ENCODE measurements at regions not wholly inside any gene's neighbourhood (a gene's known extent, or its start where the extent isn't known, plus 50 kb on each side); places are given as distances from the start of the nearest gene placed in this dataset.

DNA sequence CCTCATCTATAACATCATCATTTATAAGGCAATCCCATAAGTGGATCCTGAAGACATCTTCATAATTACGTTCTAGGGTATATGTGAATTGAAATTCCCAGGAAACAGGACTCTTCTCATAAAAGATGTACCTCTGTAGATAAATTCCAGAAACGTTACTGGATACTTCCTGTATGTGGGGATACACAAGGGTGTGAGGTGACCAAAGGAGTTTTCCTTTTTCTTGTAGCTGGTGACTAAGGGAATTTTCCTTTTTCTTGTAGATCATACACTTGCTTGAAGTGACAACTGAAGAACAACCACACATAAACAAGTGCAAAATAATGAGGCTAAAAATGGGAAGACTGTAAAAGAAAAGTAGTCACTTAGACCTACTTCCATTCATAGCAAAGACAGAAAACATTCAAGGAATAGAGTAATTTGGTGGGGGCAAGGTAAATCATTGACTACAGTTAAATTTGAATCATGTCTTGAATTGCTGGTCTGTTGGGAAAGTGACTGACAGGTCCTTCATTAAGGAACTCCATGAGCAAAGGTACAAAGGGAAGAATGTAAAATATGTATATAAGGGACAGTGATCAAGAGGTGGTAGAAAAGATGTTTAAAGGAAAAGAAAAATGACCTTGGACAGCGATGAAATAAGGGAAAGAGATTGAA is 53.2 kb upstream of the UBE2E3 start:
- Mint-ChIP-seq H3K27me3 (ENCODE audit: insufficient read depth) (peaks cover 7% of the 10 kb centered on the region), H3K4me3 (no peak overlapping the region), H3K36me3 (ENCODE audit: low read depth) (no peaks in the 10 kb centered on the region), H3K4me1 (ENCODE audit: low read depth) (no peaks in the 10 kb centered on the region), H3K9me3 (no peaks in the 10 kb centered on the region), H3K27ac (no peak overlapping the region)
- intact Hi-C loops (cut with micrococcal nuclease): no loop called here
- no peak for DNase-seq (ENCODE audit: low spot score)

- peaks cover 6% of the 10 kb centered on the region for H3K27me3 Mint-ChIP-seq (ENCODE audit: insufficient read depth)
- no peak overlapping the region for H3K4me3 Mint-ChIP-seq
- intact Hi-C loops (cut with micrococcal nuclease): no loop called here
- no peaks in the 10 kb centered on the region for H3K36me3 Mint-ChIP-seq (ENCODE audit: low read depth)
- no peak for DNase-seq (ENCODE audit: low spot score)
- H3K27ac Mint-ChIP-seq: no peak overlapping the region
- H3K9me3 Mint-ChIP-seq: no peaks in the 10 kb centered on the region
- no peaks in the 10 kb centered on the region for H3K4me1 Mint-ChIP-seq (ENCODE audit: low read depth)
Measured at GRCh38 chr2:180925700-180926099, 54.7 kb upstream of the UBE2E3 start.

- Mint-ChIP-seq H3K4me1 (ENCODE audit: low read depth) (no peaks in the 10 kb centered on the region), H3K36me3 (ENCODE audit: low read depth) (no peaks in the 10 kb centered on the region)
- DNase-seq (ENCODE audit: low spot score): no peak
Measured at GRCh38 chr2:180924063-180924462, 56.3 kb upstream of the UBE2E3 start.

GRCh38 chr2:180910831-180911665 is 69.4 kb upstream of the UBE2E3 start:
- no peak overlapping the region for H3K4me3 Mint-ChIP-seq
- intact Hi-C loops (cut with micrococcal nuclease): no loop called here
- no peak overlapping the region for H3K27ac Mint-ChIP-seq
- H3K9me3 Mint-ChIP-seq: no peaks in the 10 kb centered on the region
- H3K4me1 Mint-ChIP-seq (ENCODE audit: low read depth): no peaks in the 10 kb centered on the region
- no peaks in the 10 kb centered on the region for H3K36me3 Mint-ChIP-seq (ENCODE audit: low read depth)
- peaks cover 3% of the 10 kb centered on the region for H3K27me3 Mint-ChIP-seq (ENCODE audit: insufficient read depth)
- DNase-seq (ENCODE audit: low spot score): no peak

More at GRCh38 chr2:180924063-180924462, 56.3 kb upstream of the UBE2E3 start:
- intact Hi-C loops (cut with micrococcal nuclease): no loop called here
- Mint-ChIP-seq H3K9me3 (no peaks in the 10 kb centered on the region), H3K27me3 (ENCODE audit: insufficient read depth) (peaks cover 6% of the 10 kb centered on the region), H3K4me3 (no peak overlapping the region), H3K27ac (no peak overlapping the region)

GRCh38 chr2:180907731-180908130 is 72.7 kb upstream of the UBE2E3 start:
- Mint-ChIP-seq H3K4me3 (no peak overlapping the region), H3K27ac (no peak overlapping the region), H3K27me3 (ENCODE audit: insufficient read depth) (peaks cover 3% of the 10 kb centered on the region), H3K9me3 (no peaks in the 10 kb centered on the region), H3K36me3 (ENCODE audit: low read depth) (no peaks in the 10 kb centered on the region), H3K4me1 (ENCODE audit: low read depth) (no peaks in the 10 kb centered on the region)
- intact Hi-C loops (cut with micrococcal nuclease): no loop called here
- DNase-seq (ENCODE audit: low spot score): no peak

- H3K4me1 Mint-ChIP-seq (ENCODE audit: low read depth): no peaks in the 10 kb centered on the region
- no peaks in the 10 kb centered on the region for H3K36me3 Mint-ChIP-seq (ENCODE audit: low read depth)
- no peak for DNase-seq (ENCODE audit: low spot score)
- H3K4me3 Mint-ChIP-seq: no peak overlapping the region
- intact Hi-C loops (cut with micrococcal nuclease): no loop called here
- H3K27ac Mint-ChIP-seq: no peak overlapping the region
- H3K27me3 Mint-ChIP-seq (ENCODE audit: insufficient read depth): peaks cover 8% of the 10 kb centered on the region
- no peaks in the 10 kb centered on the region for H3K9me3 Mint-ChIP-seq
Measured at GRCh38 chr2:180905461-180905860, 74.9 kb upstream of the UBE2E3 start.

GRCh38 chr2:180905002-180905401 is 75.4 kb upstream of the UBE2E3 start:
- Mint-ChIP-seq H3K9me3 (no peaks in the 10 kb centered on the region), H3K27me3 (ENCODE audit: insufficient read depth) (peaks cover 9% of the 10 kb centered on the region), H3K4me1 (ENCODE audit: low read depth) (no peaks in the 10 kb centered on the region), H3K4me3 (no peak overlapping the region), H3K27ac (no peak overlapping the region), H3K36me3 (ENCODE audit: low read depth) (no peaks in the 10 kb centered on the region)
- no peak for DNase-seq (ENCODE audit: low spot score)
- intact Hi-C loops (cut with micrococcal nuclease): no loop called here

- intact Hi-C loops (cut with micrococcal nuclease): no loop called here
- peaks cover 12% of the 10 kb centered on the region for H3K27me3 Mint-ChIP-seq (ENCODE audit: insufficient read depth)
- no peak for DNase-seq (ENCODE audit: low spot score)
- H3K36me3 Mint-ChIP-seq (ENCODE audit: low read depth): no peaks in the 10 kb centered on the region
- H3K4me3 Mint-ChIP-seq: no peak overlapping the region
- no peaks in the 10 kb centered on the region for H3K9me3 Mint-ChIP-seq
- H3K4me1 Mint-ChIP-seq (ENCODE audit: low read depth): no peaks in the 10 kb centered on the region
- H3K27ac Mint-ChIP-seq: no peak overlapping the region
Measured at GRCh38 chr2:180901331-180901730, 79.1 kb upstream of the UBE2E3 start.

- H3K27ac Mint-ChIP-seq: no peak overlapping the region
- H3K36me3 Mint-ChIP-seq (ENCODE audit: low read depth): no peaks in the 10 kb centered on the region
- intact Hi-C loops (cut with micrococcal nuclease): no loop called here
- H3K4me3 Mint-ChIP-seq: no peak overlapping the region
- H3K4me1 Mint-ChIP-seq (ENCODE audit: low read depth): no peaks in the 10 kb centered on the region
- DNase-seq (ENCODE audit: low spot score): no peak
- H3K27me3 Mint-ChIP-seq (ENCODE audit: insufficient read depth): peaks cover 5% of the 10 kb centered on the region
- no peaks in the 10 kb centered on the region for H3K9me3 Mint-ChIP-seq
Measured at GRCh38 chr2:180893752-180894151, 86.7 kb upstream of the UBE2E3 start.

DNA sequence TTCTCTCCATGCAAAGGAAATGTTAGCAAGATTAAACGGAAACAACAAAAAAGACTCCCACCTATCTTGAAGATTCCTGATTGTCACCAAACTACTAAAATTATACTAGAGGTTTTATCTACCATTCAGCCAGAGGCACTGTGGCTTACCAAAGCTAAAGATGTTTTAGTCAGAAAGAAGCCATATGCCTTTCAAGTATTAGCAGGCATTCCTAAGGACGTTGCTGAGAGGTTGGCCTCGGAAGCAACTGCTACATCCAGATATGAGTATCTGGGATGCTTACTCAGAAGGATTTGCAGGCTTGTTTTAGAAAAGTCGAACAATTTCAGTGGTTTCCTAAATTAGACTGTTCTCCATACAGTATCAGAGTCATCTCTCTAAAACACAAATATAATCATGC is 88.3 kb upstream of the UBE2E3 start:
- Mint-ChIP-seq H3K9me3 (no peaks in the 10 kb centered on the region), H3K4me1 (ENCODE audit: low read depth) (no peaks in the 10 kb centered on the region), H3K27ac (no peak overlapping the region), H3K27me3 (ENCODE audit: insufficient read depth) (peaks cover 5% of the 10 kb centered on the region), H3K4me3 (no peak overlapping the region), H3K36me3 (ENCODE audit: low read depth) (no peaks in the 10 kb centered on the region)
- intact Hi-C loops (cut with micrococcal nuclease): no loop called here
- DNase-seq (ENCODE audit: low spot score): no peak

DNA sequence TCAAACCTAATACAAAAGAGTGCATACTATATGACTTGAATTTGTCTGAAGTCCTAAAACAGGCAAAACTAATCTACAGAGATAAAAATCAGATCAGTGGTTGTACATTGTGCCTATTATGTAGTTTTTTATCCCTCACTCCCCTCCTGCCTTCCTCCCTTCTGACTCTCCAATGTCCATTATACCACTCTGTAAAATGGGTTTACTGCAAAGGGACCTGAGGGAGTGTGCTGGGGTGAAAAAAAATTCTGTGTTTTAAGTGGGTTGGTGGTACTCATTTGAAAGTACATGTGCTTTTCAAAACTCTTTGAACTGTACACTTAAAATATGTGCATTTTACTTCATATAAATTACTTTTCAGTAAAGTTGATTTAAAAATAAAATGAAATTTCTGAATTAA is 89.0 kb upstream of the UBE2E3 start:
- no peaks in the 10 kb centered on the region for H3K9me3 Mint-ChIP-seq

GRCh38 chr2:180890781-180891180 is 89.6 kb upstream of the UBE2E3 start:
- DNase-seq (ENCODE audit: low spot score): no peak
- Mint-ChIP-seq H3K9me3 (no peaks in the 10 kb centered on the region), H3K4me1 (ENCODE audit: low read depth) (no peaks in the 10 kb centered on the region), H3K4me3 (no peak overlapping the region), H3K36me3 (ENCODE audit: low read depth) (no peaks in the 10 kb centered on the region), H3K27ac (no peak overlapping the region), H3K27me3 (ENCODE audit: insufficient read depth) (peaks cover 2% of the 10 kb centered on the region)
- intact Hi-C loops (cut with micrococcal nuclease): no loop called here

More for the DNA sequence above, 89.0 kb upstream of the UBE2E3 start:
- Mint-ChIP-seq H3K27ac (no peak overlapping the region), H3K4me3 (no peak overlapping the region), H3K36me3 (ENCODE audit: low read depth) (no peaks in the 10 kb centered on the region), H3K27me3 (ENCODE audit: insufficient read depth) (peaks cover 2% of the 10 kb centered on the region), H3K4me1 (ENCODE audit: low read depth) (no peaks in the 10 kb centered on the region)
- intact Hi-C loops (cut with micrococcal nuclease): no loop called here
- no peak for DNase-seq (ENCODE audit: low spot score)

DNA sequence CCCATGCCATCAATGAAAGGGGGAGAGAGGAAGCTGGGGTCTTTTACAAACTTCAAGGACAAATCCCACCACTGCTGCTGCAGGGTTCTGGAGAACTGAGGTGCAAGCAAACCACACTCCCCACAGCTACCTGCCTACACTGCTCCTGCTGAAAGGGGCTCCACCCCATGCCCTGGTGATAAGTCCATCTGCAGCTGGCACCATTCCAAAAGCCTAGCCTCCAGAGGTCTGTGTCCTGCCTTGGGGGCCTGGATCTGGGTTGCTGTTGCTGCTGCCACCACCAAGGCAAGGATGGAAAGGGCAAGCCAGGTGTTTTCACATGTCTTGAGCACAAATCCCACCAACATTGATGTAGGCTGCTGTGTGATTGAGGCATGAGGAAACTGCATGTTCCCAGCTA is 97.4 kb upstream of the UBE2E3 start:
- Mint-ChIP-seq H3K4me3 (no peak overlapping the region), H3K9me3 (no peaks in the 10 kb centered on the region), H3K27ac (no peak overlapping the region), H3K27me3 (ENCODE audit: insufficient read depth) (peaks cover 2% of the 10 kb centered on the region), H3K4me1 (ENCODE audit: low read depth) (no peaks in the 10 kb centered on the region), H3K36me3 (ENCODE audit: low read depth) (no peaks in the 10 kb centered on the region)
- intact Hi-C loops (cut with micrococcal nuclease): no loop called here
- DNase-seq (ENCODE audit: low spot score): no peak

Data from activated T-helper 1 cell treated with anti-CD3 and anti-CD28 coated beads, Interleukin-12 subunit alpha, Interleukin-12 subunit beta, Interleukin-2, Interleukin-4 antibody, amounts not matched to agents 30 ng/mL and 10 ng/mL and 1 ng/mL, durations not matched to agents 14 hours and 24 hours and 36 hours (primary cell).